ENCODE measurements at regions not wholly inside any gene's neighbourhood (a gene's known extent, or its start where the extent isn't known, plus 50 kb on each side); places are given as distances from the start of the nearest gene placed in this dataset.

DNA sequence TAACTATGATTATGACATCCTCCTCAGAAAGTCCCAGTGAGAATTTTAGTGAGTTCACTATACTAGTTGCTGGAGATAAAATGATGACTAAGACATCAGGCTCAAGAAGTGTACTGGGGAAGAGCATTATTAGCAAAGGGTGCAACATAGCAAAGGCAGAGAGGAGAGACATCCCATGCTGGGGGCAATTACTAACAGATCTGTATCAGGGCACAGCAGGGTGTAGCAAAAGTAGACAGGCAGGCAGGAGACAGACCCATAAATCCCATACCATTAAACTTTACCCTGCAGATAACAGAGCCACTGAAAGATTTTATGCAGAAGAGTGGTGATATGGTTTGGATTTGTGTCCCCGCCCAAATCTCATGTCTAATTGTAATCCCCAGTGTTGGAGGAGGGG, 161.7 kb downstream of the SP3 start:
- Mint-ChIP-seq H3K4me3 (no peak overlapping the region), H3K36me3 (ENCODE audit: low read depth) (no peaks in the 10 kb centered on the region)
- intact Hi-C loops (cut with micrococcal nuclease), result no loop called here

DNA sequence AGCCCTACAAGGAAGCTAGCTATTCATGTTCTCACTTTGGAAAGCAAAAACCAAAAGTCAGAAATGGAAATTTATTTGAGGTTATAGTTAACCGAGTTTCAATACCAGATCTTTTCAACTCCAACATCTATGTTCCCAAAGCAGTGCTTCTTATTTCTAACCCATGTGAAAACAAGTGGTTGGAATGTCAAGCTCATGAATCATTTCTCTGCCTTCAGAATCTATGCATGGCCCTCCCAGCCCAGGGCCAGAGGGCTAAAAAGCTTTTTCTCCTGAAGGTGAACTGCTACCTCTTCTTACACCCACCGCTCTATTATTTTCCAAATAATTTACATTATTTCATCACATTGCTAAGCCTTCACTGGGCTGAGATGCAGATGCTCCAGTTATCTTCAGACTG, 158.4 kb downstream of the SP3 start:
- intact Hi-C loops (cut with micrococcal nuclease), result no loop called here

More for the DNA sequence above, 161.7 kb downstream of the SP3 start:
- Mint-ChIP-seq H3K9me3 (no peaks in the 10 kb centered on the region), H3K27me3 (ENCODE audit: insufficient read depth) (peaks cover 12% of the 10 kb centered on the region), H3K27ac (no peak overlapping the region), H3K4me1 (ENCODE audit: low read depth) (no peaks in the 10 kb centered on the region)
- no peak for DNase-seq (ENCODE audit: low spot score)

DNA sequence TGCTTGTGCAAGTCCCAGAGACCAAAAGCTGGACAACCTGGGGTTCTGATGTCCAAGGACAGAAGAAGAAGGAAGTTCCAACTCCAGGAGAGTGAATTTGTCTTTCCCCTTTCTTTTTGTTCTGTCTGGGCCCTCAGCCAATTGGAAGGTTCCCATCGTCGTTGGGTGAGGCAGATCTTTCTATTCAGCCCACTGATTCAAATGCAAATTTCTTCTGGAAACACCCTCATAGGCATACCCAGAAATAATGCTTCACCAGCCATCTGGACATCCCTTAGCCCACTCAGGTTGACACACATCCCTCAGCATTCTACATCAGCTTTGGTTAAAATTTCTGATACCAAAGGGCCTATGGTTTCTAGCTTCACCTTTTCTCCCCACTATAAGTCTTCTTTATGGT, 156.5 kb downstream of the SP3 start:
- DNase-seq (ENCODE audit: low spot score), result no peak
- intact Hi-C loops (cut with micrococcal nuclease), result no loop called here
- Mint-ChIP-seq H3K36me3 (ENCODE audit: low read depth) (no peaks in the 10 kb centered on the region), H3K27me3 (ENCODE audit: insufficient read depth) (peaks cover 4% of the 10 kb centered on the region), H3K4me3 (no peak overlapping the region), H3K4me1 (ENCODE audit: low read depth) (no peaks in the 10 kb centered on the region), H3K9me3 (no peaks in the 10 kb centered on the region), H3K27ac (no peak overlapping the region)

More for the DNA sequence above, 158.4 kb downstream of the SP3 start:
- Mint-ChIP-seq H3K4me3 (no peak overlapping the region), H3K9me3 (no peaks in the 10 kb centered on the region), H3K36me3 (ENCODE audit: low read depth) (no peaks in the 10 kb centered on the region), H3K27me3 (ENCODE audit: insufficient read depth) (peaks cover 9% of the 10 kb centered on the region), H3K4me1 (ENCODE audit: low read depth) (no peaks in the 10 kb centered on the region), H3K27ac (no peak overlapping the region)
- DNase-seq (ENCODE audit: low spot score), result no peak

DNA sequence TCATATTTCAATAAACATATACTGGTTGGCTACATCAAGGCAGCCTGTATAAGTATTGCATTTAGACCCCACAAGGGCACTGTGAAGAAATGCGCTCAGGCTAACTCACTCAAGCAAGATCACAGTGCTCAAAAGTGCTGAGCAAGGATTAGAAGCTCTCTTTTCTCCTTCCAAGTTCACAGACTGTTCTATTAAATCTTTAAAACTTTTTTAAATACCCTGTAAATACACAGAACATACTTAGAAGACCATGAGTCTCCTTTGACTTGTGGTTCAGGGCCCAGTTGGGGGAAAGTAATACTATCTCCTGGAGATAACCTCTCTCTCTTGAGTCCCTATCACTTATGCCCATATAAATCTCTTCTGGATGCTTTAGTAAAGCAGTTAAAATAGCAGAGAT, 152.9 kb downstream of the SP3 start:
- Mint-ChIP-seq H3K36me3 (ENCODE audit: low read depth) (no peaks in the 10 kb centered on the region), H3K27me3 (ENCODE audit: insufficient read depth) (no peaks in the 10 kb centered on the region), H3K9me3 (no peaks in the 10 kb centered on the region), H3K27ac (no peak overlapping the region), H3K4me1 (ENCODE audit: low read depth) (no peaks in the 10 kb centered on the region), H3K4me3 (no peak overlapping the region)
- no peak for DNase-seq (ENCODE audit: low spot score)
- intact Hi-C loops (cut with micrococcal nuclease), result no loop called here

DNA sequence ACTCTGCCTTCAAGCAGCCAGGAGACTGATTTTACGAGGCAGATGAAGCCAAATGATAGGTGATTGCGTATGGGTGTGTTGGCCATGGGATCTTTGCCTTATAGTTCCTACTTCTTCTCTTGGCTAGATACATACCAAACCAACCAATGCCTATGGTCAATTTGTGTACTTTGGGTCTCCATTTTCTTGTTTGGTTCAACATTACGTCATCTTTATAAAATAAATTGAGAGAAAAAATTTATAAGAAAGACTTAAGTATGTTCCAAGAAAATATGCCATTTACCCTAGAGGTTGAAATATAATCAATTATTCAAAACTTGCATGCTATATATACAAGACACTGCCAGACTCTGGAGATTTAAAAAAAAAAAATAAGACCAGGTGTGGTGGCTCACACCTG, 150.9 kb downstream of the SP3 start:
- Mint-ChIP-seq H3K27me3 (ENCODE audit: insufficient read depth) (no peaks in the 10 kb centered on the region), H3K4me1 (ENCODE audit: low read depth) (no peaks in the 10 kb centered on the region), H3K36me3 (ENCODE audit: low read depth) (no peaks in the 10 kb centered on the region), H3K27ac (no peak overlapping the region), H3K9me3 (no peaks in the 10 kb centered on the region), H3K4me3 (no peak overlapping the region)
- no peak for DNase-seq (ENCODE audit: low spot score)
- intact Hi-C loops (cut with micrococcal nuclease), result no loop called here

DNA sequence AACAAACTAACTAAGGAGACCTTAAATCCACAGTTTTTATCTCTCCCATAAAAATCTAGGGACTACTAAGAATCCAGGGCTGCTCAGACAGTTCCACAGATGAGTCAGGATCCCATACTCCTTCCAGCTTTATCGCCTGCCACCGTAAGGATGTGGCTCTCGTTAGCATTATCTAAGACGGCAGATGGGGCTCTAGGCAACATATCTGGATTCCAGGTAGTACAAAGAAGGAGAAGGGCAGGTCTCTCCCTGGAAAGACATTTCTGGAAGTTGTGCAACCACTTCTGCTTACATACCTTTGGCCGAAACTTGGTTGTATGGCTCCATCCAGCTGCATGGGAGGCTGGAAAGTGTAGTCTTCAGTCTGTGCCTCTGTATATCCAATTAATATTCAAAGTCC, 149.4 kb downstream of the SP3 start:
- Mint-ChIP-seq H3K9me3 (no peaks in the 10 kb centered on the region), H3K27ac (no peak overlapping the region), H3K27me3 (ENCODE audit: insufficient read depth) (no peaks in the 10 kb centered on the region), H3K36me3 (ENCODE audit: low read depth) (no peaks in the 10 kb centered on the region), H3K4me1 (ENCODE audit: low read depth) (no peaks in the 10 kb centered on the region), H3K4me3 (no peak overlapping the region)
- DNase-seq (ENCODE audit: low spot score), result no peak
- intact Hi-C loops (cut with micrococcal nuclease), result no loop called here

DNA sequence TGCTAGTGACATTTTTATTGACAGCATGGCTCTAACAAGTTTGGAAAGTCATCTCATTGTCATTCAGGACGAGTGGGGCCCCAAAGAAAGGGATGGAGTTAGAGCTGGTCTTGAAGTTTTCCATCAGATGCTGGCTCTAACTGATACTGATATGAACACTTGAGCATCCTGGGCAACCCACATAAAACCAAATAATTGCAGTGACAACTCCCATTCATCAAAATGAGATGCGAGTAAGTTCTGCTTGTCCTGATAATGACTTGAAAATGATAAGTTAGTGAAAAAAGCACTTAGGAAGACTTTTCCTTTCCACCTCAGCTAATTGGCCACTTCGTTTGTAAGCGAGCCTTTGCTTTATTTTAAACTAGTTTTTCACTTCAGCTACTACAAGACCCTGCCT, 147.6 kb downstream of the SP3 start:
- Mint-ChIP-seq H3K4me1 (ENCODE audit: low read depth) (no peaks in the 10 kb centered on the region), H3K4me3 (no peak overlapping the region), H3K9me3 (no peaks in the 10 kb centered on the region), H3K36me3 (ENCODE audit: low read depth) (no peaks in the 10 kb centered on the region), H3K27me3 (ENCODE audit: insufficient read depth) (peaks cover 4% of the 10 kb centered on the region), H3K27ac (no peak overlapping the region)
- no peak for DNase-seq (ENCODE audit: low spot score)
- intact Hi-C loops (cut with micrococcal nuclease), result no loop called here

DNA sequence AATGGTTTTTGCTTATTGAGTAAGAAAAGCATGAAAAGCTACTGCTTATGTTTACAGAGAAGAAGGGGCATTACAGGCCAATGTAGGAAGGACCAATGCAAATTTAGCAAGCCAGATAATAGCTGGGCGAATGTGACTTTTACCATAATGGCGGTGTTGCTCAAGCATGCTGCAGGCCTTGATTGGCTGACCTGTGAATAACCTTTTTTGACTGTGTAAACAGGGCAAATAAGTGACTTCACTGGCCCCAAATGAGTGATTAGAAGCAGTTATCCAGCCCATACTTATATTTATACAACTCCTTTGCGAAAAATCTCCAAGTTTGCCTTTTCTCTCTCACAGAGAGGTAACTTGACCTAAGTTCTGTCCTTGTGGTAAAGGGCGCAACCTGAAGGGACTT, 146.9 kb downstream of the SP3 start:
- no peaks in the 10 kb centered on the region for H3K36me3 Mint-ChIP-seq (ENCODE audit: low read depth)
- intact Hi-C loops (cut with micrococcal nuclease), result no loop called here
- H3K9me3 Mint-ChIP-seq, result no peaks in the 10 kb centered on the region
- no peaks in the 10 kb centered on the region for H3K4me1 Mint-ChIP-seq (ENCODE audit: low read depth)
- no peak overlapping the region for H3K4me3 Mint-ChIP-seq
- no peak overlapping the region for H3K27ac Mint-ChIP-seq
- no peak for DNase-seq (ENCODE audit: low spot score)
- peaks cover 6% of the 10 kb centered on the region for H3K27me3 Mint-ChIP-seq (ENCODE audit: insufficient read depth)

DNA sequence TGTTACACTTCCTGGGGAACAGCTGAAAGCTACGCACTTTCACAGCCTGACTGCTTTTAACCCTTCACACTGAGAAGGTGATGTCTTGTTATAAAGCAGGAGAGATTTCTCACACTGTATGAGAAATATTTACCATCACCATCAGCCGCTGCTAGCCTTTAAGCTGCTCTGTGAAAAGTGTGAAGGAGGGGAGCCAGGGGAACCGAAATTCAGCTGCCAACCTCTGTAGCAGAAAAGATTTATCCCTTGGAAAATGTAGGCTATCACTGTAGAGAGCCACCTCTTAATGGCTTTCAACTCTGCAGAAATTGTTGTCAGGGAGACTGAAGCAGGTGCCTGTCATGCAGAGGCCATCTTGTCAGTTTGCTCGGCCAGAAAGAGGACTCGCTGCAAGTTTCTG, 145.3 kb downstream of the SP3 start:
- no peak overlapping the region for H3K4me3 Mint-ChIP-seq
- intact Hi-C loops (cut with micrococcal nuclease), result no loop called here

DNA sequence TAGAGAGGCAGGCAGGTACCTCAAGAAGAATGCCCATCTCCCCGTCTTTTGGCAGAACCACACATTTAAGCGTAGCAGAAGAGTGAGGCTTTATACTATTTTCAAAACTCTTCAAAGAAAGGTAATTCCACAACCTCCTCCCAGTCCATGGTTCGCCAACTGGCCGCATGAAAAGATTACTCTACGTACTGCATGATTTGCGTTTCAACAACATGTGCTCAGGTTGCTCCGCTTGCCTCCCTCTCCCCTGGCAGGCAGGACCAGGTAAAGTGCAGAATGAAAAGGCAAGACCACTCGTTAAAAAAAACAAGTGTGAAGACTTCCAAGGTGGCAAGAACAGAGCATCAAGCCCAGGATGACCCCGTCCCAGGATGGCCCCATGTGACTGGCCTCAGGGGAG, 143.7 kb downstream of the SP3 start:
- intact Hi-C loops (cut with micrococcal nuclease), result no loop called here
- H3K4me3 Mint-ChIP-seq, result no peak overlapping the region
- H3K9me3 Mint-ChIP-seq, result no peaks in the 10 kb centered on the region
- DNase-seq (ENCODE audit: low spot score), result no peak
- no peaks in the 10 kb centered on the region for H3K4me1 Mint-ChIP-seq (ENCODE audit: low read depth)
- no peak overlapping the region for H3K27ac Mint-ChIP-seq
- H3K27me3 Mint-ChIP-seq (ENCODE audit: insufficient read depth), result peaks cover 11% of the 10 kb centered on the region
- H3K36me3 Mint-ChIP-seq (ENCODE audit: low read depth), result no peaks in the 10 kb centered on the region

More for the DNA sequence above, 145.3 kb downstream of the SP3 start:
- H3K9me3 Mint-ChIP-seq, result no peaks in the 10 kb centered on the region
- H3K27me3 Mint-ChIP-seq (ENCODE audit: insufficient read depth), result peaks cover 9% of the 10 kb centered on the region
- H3K4me1 Mint-ChIP-seq (ENCODE audit: low read depth), result no peaks in the 10 kb centered on the region
- DNase-seq (ENCODE audit: low spot score), result no peak
- no peak overlapping the region for H3K27ac Mint-ChIP-seq
- no peaks in the 10 kb centered on the region for H3K36me3 Mint-ChIP-seq (ENCODE audit: low read depth)

DNA sequence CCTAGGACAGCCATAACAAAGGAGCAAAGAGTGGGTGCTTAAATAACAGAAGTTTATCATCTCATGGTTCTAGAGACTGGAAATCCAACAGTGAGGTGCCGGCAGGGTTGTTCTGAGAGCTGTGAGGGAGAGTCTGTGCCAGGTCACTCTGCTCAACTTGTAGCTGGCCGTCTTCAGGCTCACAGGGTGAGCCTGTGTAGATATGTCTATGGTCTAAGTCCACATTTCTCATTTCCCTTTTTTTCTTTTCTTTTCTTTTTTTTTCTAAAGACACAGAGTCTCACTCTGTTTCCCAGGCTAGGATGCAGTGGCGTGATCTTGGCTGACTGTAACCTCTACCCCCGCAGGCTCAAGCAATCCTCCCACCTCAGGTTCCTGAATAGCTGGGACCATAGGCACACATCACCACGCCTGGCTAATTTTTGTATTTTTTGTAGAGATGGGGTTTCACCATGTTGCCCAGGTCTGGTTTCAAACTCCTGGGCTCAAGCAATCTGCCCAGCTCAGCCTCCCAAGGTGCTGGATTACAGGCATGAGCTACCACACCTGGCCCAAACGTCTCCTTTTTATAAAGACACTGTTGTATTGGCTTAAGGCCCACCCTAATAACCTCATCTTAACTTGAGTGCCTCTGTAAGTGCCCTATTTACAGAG, 142.2 kb downstream of the SP3 start:
- Mint-ChIP-seq H3K4me1 (ENCODE audit: low read depth) (no peaks in the 10 kb centered on the region), H3K9me3 (no peaks in the 10 kb centered on the region), H3K27ac (no peak overlapping the region), H3K36me3 (ENCODE audit: low read depth) (no peaks in the 10 kb centered on the region), H3K4me3 (no peak overlapping the region), H3K27me3 (ENCODE audit: insufficient read depth) (peaks cover 11% of the 10 kb centered on the region)
- DNase-seq (ENCODE audit: low spot score), result no peak
- intact Hi-C loops (cut with micrococcal nuclease), result no loop called here

DNA sequence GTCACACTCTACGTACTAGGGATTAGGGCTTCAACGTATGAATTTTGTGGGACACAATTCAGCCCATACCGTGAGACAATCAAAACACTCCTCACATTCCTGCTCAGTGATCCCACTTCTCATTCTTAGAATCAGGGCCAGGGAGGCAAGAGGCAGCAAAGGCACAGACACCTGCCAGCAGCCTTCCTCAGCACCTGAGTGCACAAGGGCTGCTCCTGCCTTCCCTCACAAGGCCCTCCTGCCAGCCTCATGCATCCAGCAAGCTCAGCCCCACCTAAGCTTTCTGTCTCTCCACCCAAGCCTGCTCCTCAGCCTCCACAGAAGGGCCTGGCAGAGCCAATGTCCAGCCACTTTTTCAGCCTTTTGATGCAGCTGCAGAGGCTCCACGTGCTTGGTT, 141.6 kb downstream of the SP3 start:
- no peaks in the 10 kb centered on the region for H3K36me3 Mint-ChIP-seq (ENCODE audit: low read depth)

DNA sequence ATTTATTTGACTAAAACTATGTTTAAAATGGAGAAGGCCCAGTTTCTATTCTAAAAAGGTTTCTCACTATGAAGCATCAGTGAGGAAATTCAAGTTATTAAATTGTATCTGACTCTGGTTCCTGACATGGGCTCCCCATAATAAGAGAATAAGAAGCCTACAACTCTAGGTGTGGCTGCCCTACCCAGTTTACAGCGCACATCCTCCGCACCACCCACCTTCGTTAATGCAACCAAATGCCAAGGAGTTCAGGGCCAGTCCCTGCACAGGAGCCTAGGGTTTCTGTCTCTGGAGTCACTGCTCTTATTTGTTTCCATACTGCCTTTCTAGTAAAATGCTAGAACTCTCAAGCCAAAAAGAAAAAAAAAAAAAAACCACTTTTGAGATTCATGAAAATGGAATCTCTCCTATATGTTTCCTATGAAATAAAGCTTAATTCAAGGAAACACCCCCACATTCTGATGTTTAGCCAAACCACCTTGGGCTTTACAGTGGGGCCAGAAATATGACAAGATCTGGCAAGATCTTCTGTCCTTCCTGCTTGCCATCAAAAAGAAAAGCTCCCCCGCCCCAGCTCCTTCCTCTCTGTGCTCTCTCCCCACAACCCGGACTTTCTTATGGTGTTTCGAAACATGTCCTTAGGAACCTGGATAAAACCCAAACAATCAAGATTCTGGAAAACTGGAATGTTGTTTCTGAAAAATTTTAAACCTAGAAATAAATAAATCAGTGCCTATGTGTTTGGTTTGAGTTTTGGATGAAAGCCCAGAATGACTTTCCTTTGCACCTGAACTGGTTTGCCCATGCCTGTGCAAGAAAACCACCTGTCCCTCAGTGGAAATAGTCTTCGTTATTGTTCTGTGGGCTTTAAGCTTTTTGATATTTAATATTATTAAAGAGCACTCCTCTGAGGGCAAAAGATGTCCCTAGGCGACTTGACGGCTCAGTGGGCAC, 136.7 kb downstream of the SP3 start:
- no peak for DNase-seq (ENCODE audit: low spot score)
- peaks cover 9% of the 10 kb centered on the region for H3K27me3 Mint-ChIP-seq (ENCODE audit: insufficient read depth)
- H3K4me3 Mint-ChIP-seq, result no peak overlapping the region
- no peak overlapping the region for H3K27ac Mint-ChIP-seq
- H3K4me1 Mint-ChIP-seq (ENCODE audit: low read depth), result no peaks in the 10 kb centered on the region
- no peaks in the 10 kb centered on the region for H3K36me3 Mint-ChIP-seq (ENCODE audit: low read depth)
- intact Hi-C loops (cut with micrococcal nuclease), result no loop called here
- no peaks in the 10 kb centered on the region for H3K9me3 Mint-ChIP-seq

More for the DNA sequence above, 141.6 kb downstream of the SP3 start:
- no peak overlapping the region for H3K27ac Mint-ChIP-seq
- intact Hi-C loops (cut with micrococcal nuclease), result no loop called here
- no peaks in the 10 kb centered on the region for H3K4me1 Mint-ChIP-seq (ENCODE audit: low read depth)
- no peak overlapping the region for H3K4me3 Mint-ChIP-seq
- H3K27me3 Mint-ChIP-seq (ENCODE audit: insufficient read depth), result peaks cover 11% of the 10 kb centered on the region
- H3K9me3 Mint-ChIP-seq, result no peaks in the 10 kb centered on the region
- DNase-seq (ENCODE audit: low spot score), result no peak

Data from activated T-helper 1 cell treated with anti-CD3 and anti-CD28 coated beads, Interleukin-12 subunit alpha, Interleukin-12 subunit beta, Interleukin-2, Interleukin-4 antibody, amounts not matched to agents 30 ng/mL and 10 ng/mL and 1 ng/mL, durations not matched to agents 14 hours and 24 hours and 36 hours (primary cell).